NCI-H2196 treated with DMSO at 0.1 percent for 48 hours (cell line): ENCODE measurements at regions not wholly inside any gene's neighbourhood (a gene's known extent, or its start where the extent isn't known, plus 50 kb on each side); places are given as distances from the start of the nearest gene placed in this dataset.

ENCODE experiments used
- DNase-seq: peaks from one replicate; lab custom pipeline; 2025; ENCODE audit not compliant: unreplicated experiment; lab: John Stamatoyannopoulos, UW

GRCh38 chr4:111775556-111776297 lies 369.5 kb upstream of the FAM241A start:
- DNase-seq: no peak

DNA sequence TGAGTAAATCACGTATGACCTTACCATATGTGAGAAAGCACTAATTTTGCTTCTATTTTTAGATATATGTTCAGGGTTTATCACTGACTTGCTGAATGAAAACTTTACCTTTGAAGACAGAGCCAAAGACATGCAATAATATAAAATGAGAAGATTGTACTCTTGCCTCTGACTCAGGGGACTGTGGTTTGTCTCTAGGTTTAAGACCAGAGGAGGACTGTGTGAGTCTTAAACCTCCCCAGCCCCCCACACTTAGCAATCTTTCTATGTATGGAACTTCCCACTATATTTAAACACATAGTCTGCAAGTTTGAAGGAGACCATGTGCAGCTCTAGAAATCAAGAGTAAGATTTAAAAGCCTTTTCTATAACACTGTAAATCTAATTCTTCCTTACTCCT lies 368.7 kb upstream of the FAM241A start:
- DNase-seq: no peak

DNA sequence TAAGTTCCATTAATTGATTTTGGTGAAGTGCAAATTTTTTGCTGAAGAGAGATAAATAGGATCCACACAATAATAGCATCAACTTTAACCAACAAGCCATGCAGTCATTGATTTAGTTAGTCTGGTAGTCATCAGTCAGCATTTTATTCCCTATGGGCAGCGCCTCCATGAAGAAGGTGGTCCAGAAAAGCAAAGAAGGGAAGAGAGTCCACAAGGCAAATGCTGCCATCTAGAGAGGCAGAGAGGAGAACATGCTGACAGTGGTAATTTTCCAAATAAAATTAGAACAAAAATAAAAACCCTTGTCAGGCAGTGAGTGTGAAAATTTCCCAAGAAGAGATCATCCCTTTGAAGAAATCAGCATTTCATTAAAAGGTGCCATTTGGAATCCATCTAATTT lies 366.7 kb upstream of the FAM241A start:
- no peak for DNase-seq

- DNase-seq: no peak
These were observed 364.3 kb upstream of the FAM241A start for GRCh38 chr4:111780965-111781364.

- no peak for DNase-seq
These were observed 363.6 kb upstream of the FAM241A start for GRCh38 chr4:111781611-111782010.

DNA sequence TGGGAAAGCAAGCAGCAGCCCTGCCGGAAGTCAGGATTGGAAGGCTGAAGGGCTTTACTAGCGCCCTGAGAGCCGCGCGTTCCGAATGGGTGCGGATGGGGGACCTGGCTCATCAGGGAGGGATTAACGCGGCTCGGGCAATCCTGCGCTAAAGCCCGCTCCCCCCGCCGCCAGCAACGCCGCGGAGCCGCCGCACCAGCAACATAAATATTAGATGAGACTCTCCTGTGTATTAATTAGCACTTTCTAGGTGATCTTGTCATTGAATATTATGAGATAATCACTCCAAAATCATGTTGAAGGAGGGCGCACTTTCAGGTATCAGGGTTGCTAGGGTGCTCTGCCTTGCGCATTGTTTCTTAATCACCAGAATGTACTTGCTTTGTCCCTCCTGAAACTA lies 357.2 kb upstream of the FAM241A start:
- DNase-seq: no peak

DNA sequence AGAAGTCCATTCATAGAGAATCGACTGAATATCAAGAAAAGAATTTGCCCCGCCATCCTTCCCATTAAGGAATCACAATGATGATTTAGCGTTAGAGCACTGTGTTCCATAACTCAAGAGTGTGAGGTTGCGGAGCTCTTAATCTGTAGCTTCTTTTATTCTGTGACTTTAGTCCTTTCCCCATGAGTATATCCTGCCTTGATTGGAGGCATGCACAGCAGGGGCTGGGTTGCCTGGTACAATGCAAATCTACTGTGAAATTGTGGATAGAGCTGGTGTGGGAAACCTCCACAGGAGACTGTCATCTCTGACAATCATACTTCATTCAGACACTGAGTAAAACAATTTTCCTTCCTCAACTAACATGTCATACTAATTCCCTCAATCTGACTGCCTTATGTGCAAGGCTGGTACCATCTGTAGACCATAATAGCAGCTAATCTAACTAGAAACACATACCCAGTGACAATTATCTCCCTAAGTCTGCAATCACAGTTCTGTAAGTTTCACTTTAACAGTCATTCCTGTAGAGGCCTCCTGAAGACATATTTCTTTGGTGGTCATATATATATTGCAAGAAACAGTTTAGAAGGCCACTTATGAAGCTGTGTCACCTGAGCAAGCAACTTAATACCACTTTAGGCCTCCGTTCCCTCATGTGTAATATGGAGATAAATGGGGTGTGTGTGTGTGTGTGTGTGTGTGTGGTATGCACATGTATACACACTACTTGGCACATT lies 355.2 kb upstream of the FAM241A start:
- DNase-seq: no peak

- no peak for DNase-seq
These were observed 352.6 kb upstream of the FAM241A start for GRCh38 chr4:111792632-111793031.

GRCh38 chr4:111793433-111794091 lies 351.7 kb upstream of the FAM241A start:
- no peak for DNase-seq

GRCh38 chr4:111797455-111798163 lies 347.6 kb upstream of the FAM241A start:
- no peak for DNase-seq

GRCh38 chr4:111798840-111799239 lies 346.4 kb upstream of the FAM241A start:
- no peak for DNase-seq

GRCh38 chr4:111800551-111800950 lies 344.7 kb upstream of the FAM241A start:
- DNase-seq: no peak

DNA sequence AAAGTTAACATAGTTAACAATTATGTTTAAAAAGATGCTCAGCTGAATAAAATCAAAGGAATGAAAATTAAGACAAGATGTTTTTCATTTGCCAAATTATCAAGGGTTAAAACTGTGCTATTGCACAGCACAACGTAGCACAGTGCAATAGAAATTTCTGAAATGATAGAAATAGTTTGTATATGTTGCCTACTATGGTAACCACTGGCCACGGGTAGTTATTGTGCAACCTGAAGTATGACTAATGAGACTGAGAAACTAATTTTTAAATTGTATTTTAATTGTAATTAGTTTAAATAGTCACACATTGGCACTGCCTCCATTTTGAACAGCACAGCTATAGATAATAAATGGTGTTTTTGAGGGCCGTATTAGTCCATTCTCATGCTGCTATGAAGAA lies 343.1 kb upstream of the FAM241A start:
- no peak for DNase-seq

GRCh38 chr4:111806331-111806730 lies 338.9 kb upstream of the FAM241A start:
- DNase-seq: no peak

DNA sequence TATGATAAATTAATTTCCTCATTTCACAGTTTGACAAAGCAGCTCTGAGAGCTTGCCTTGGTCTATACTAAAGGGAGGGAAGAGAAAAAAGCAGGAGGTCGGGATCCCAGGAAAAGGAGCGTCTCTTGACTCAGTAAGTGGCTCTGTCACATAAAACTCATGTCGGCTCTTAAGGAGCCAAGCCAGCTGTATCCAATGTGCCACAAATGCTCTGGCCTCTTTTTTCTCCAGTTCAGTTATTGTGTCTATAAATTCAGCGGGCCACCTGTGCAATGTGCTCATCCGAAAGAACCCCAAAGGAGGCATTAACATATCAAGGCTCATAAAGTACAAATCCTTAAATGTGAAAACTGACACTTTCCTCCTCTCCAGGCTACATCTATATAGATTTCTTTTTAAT lies 337.7 kb upstream of the FAM241A start:
- DNase-seq: no peak

DNA sequence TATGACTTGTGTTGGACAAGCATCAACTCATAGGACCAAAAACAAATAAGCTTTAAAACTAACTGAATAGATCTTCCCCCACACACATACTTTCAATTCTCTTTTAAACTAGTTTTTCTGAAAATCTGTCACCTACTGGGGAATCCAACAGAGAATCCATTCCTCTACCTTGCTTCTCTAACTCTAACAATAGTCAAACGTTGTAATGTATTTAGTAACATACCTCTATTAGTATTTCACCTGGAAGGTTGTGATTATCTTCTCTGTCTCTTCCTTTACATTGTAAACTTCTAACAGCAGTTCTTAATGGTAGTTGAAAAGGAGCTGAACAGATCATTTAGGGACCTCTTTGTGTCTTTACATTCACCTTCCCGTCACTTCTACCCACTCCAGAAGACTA lies 337.1 kb upstream of the FAM241A start:
- no peak for DNase-seq

- DNase-seq: no peak
These were observed 333.6 kb upstream of the FAM241A start for GRCh38 chr4:111811661-111812060.

- no peak for DNase-seq
These were observed 333.1 kb upstream of the FAM241A start for GRCh38 chr4:111812114-111812513.

- no peak for DNase-seq
These were observed 332.5 kb upstream of the FAM241A start for GRCh38 chr4:111812760-111813159.

DNA sequence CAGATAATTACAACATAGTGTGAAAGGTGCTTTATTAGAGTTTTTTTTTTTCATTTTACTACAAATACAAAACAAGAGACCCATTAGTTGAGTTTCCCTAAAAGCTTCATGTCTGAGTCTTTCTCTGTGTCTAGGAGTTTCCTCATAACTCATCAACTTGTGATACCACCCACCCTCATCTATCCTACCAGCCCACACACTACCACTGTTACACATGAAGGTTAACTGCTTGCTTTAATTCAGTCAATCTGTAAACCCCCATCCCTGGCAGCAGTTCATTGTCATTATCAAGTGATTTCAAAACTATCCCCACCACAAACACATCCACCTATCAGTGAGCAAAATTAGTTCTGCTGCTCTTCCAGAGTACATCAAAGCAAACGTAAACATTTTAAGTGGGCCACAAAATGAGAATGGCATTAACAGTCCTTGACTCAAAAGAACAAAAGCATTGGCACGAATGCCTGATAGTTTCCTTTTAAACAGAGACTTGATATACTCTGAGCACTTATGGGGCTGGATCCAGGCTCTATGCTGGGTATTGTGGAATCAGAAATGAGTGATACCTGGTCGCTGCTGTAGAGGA lies 331.6 kb upstream of the FAM241A start:
- DNase-seq: no peak

GRCh38 chr4:111814961-111815360 lies 330.3 kb upstream of the FAM241A start:
- DNase-seq: no peak
